A673 (cell line): ENCODE measurements at regions not wholly inside any gene's neighbourhood (a gene's known extent, or its start where the extent isn't known, plus 50 kb on each side); places are given as distances from the start of the nearest gene placed in this dataset.
"Not testable (repeated sequence)": the region's sequence is repeated elsewhere in the genome, so short reads cannot be mapped to it uniquely, and the experiment has no call there.

Experiments used
- BruUV-seq: library from RNA; stranded (reverse); fragments of 400-500 nt; replicated peaks from 2 replicates; lab custom pipeline; 2021; lab: Mats Ljungman, UMichigan
- CTCF ChIA-PET: fragments of 300-600 bp; sonication (Branson Sonifier 250); formaldehyde crosslinking; loops from one replicate; lab custom pipeline; 2022; ENCODE audit warnings: antibody characterized with exemption; lab: Charles Lee
- POLR2A ChIA-PET: fragments of 300-600 bp; sonication (Branson Sonifier 250); formaldehyde crosslinking; loops from one replicate; lab custom pipeline; 2022; ENCODE audit warnings: antibody characterized with exemption; ENCODE audit not compliant: low non-redundant PET; lab: Charles Lee
- DNase-seq: peaks from one replicate; pipeline ENCODE4 v3.0.0-alpha.2; 2015; ENCODE audit warnings: low spot score
- H3K27ac ChIP-seq: fragments of 200-600 bp; sonication (generic); 2 replicates; pipeline ENCODE4 v1.5.1; 2016; ENCODE audit warnings: mixed run types, low read depth, mild to moderate bottlenecking, mixed read lengths, antibody characterized with exemption, low read length; ENCODE audit not compliant: poor library complexity, severe bottlenecking
- H3K27me3 ChIP-seq: fragments of 200-600 bp; sonication (generic); replicated peaks from 2 replicates; pipeline ENCODE4 v1.6.1; 2017; ENCODE audit warnings: mixed run types, low read depth, mild to moderate bottlenecking, mixed read lengths, antibody characterized with exemption, low read length; ENCODE audit not compliant: insufficient read depth, poor library complexity
- H3K36me3 ChIP-seq: fragments of 200-600 bp; sonication (generic); 2 replicates; pipeline ENCODE4 v1.6.1; 2016; ENCODE audit warnings: mixed run types, mild to moderate bottlenecking, mixed read lengths, antibody characterized with exemption, low read length; ENCODE audit not compliant: insufficient read depth, poor library complexity, severe bottlenecking
- H3K4me1 ChIP-seq: fragments of 200-600 bp; sonication (generic); 2 replicates; pipeline ENCODE4 v1.6.1; 2017; ENCODE audit warnings: mixed run types, mild to moderate bottlenecking, mixed read lengths, antibody characterized with exemption, low read length; ENCODE audit not compliant: insufficient read depth, poor library complexity, severe bottlenecking
- H3K4me3 ChIP-seq: fragments of 200-600 bp; sonication (generic); 2 replicates; pipeline ENCODE4 v1.5.1; 2016; ENCODE audit warnings: low read depth, mixed run types, mild to moderate bottlenecking, mixed read lengths, low read length; ENCODE audit not compliant: poor library complexity, severe bottlenecking
- H3K9me3 ChIP-seq: fragments of 200-600 bp; sonication (generic); 2 replicates; pipeline ENCODE4 v1.6.1; 2016; ENCODE audit warnings: mixed run types, low read depth, mild to moderate bottlenecking, mixed read lengths, antibody characterized with exemption, low read length; ENCODE audit not compliant: poor library complexity, severe bottlenecking
- EZH2 ChIP-seq: fragments of 200-600 bp; sonication (generic); IDR thresholded peaks from 2 replicates; pipeline ENCODE4 v1.6.1; 2017; ENCODE audit warnings: borderline replicate concordance, low read depth, mild to moderate bottlenecking, mixed read lengths, antibody characterized with exemption, low read length; ENCODE audit not compliant: poor library complexity, severe bottlenecking
- intact Hi-C: fragments of 100-400 bp; cut with micrococcal nuclease; formaldehyde crosslinking; loops from one replicate; pipeline ENCODE4 v1.10.0; 2022; ENCODE audit not compliant: unreplicated experiment
- TF ChIP-seq, protein P1 (sequence below): fragments of 300-800, 200-600 bp; sonication (generic); conservative IDR thresholded peaks from 2 replicates; pipeline ENCODE4 v1.5.1; 2017; ENCODE audit warnings: low read depth, mild to moderate bottlenecking, antibody characterized with exemption, low read length, moderate library complexity, mixed read lengths

DNA sequence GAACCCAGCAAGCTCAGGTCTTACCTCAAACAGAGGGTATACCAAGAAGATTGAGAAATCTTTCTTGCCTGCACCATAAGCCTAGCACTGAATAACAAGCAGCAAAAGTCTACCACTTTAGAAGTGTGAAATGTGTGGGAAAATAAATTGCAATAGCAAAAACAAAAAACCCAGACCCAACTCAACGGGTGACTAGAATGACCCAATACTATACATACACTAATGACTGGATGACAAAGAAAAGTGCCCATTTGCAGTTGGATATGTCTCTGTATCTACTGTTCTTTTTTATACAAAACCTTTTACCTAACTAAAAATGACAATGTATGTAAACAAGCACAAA lies 950.6 kb downstream of the TRIB2 start:
- H3K36me3 ChIP-seq, result no peaks in the 10 kb centered on the region
- intact Hi-C loops, result no loop called here
- H3K9me3 ChIP-seq, result peaks cover 4% of the 10 kb centered on the region
- no peak for DNase-seq
- H3K27ac ChIP-seq, result no peak overlapping the region
- no TSS peak for BruUV-seq
- no peaks in the 10 kb centered on the region for H3K27me3 ChIP-seq
- TF ChIP-seq, protein P1, sequence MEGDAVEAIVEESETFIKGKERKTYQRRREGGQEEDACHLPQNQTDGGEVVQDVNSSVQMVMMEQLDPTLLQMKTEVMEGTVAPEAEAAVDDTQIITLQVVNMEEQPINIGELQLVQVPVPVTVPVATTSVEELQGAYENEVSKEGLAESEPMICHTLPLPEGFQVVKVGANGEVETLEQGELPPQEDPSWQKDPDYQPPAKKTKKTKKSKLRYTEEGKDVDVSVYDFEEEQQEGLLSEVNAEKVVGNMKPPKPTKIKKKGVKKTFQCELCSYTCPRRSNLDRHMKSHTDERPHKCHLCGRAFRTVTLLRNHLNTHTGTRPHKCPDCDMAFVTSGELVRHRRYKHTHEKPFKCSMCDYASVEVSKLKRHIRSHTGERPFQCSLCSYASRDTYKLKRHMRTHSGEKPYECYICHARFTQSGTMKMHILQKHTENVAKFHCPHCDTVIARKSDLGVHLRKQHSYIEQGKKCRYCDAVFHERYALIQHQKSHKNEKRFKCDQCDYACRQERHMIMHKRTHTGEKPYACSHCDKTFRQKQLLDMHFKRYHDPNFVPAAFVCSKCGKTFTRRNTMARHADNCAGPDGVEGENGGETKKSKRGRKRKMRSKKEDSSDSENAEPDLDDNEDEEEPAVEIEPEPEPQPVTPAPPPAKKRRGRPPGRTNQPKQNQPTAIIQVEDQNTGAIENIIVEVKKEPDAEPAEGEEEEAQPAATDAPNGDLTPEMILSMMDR, result no peak
- POLR2A ChIA-PET, result no interaction called here
- CTCF ChIA-PET, result no interaction called here
- no peak overlapping the region for H3K4me3 ChIP-seq
- H3K4me1 ChIP-seq, result no peaks in the 10 kb centered on the region

DNA sequence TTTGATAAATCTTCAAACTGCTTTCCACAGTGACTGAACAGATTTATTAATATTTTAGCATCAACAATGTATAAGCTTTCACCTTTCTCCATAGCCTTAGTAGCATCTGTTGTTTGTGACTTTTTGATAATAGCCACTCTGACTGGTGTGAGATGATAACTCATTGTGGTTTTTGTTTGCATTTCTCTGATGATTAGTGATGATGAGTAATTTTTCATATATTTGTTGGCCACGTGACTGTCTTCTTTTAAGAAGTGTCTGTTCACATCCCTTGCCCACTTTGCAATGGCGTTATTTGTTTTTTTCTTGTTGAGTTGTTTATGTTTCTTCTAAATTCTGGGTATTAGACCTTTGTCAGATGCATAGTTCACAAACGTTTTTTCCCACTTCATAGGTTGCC lies 952.9 kb downstream of the TRIB2 start:
- Histone ChIP-seq H3K4me1 (no peaks in the 10 kb centered on the region), H3K27me3 (no peaks in the 10 kb centered on the region), H3K9me3 (no peaks in the 10 kb centered on the region), H3K4me3 (no peak overlapping the region), H3K27ac (no peak overlapping the region), H3K36me3 (no peaks in the 10 kb centered on the region)
- ChIA-PET CTCF (no interaction called here), POLR2A (no interaction called here)
- TF ChIP-seq, protein P1, result no peak
- TF ChIP-seq EZH2, result no peak
- BruUV-seq, result no TSS peak
- intact Hi-C loops, result no loop called here
- DNase-seq, result no peak

DNA sequence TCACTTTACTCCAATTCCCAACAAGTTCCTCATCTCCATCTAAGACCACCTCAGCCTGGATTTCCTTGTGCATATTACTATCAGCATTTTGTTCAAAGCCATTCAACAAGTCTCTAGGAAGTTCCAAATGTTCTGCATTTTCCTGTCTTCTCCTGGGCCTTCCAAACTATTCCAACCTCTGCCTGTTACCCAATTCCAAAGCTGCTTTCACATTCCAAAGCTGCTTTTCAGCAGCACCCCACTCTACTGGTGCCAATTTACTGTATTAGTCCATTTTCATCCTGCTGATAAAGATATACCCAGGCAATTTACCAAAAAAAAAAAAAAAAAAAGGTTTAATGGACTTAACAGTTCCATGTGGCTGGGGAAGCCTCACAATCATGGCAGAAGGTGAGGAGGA lies 957.1 kb downstream of the TRIB2 start:
- intact Hi-C loops, H3K9me3 ChIP-seq: not testable (repeated sequence)

DNA sequence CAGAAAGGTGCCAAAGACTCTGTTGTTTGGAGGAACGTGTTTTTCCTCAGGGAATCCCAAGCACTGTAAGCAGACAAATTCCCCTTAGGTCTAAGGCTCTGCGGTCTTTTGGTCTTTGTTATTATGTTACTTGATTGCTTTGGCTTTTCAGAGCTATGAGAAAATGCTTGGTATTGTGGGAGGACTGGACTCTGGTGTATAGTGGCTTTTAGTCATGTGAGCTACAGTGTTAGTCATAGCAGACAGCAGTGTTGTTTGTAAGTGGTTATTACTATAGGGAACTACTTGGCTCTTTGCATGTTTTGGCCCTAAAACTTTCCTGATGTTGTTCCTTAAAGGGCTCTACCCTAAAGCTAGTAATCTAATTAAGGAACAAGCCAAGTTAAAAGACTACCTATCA lies 956.2 kb upstream of the LRATD1 start:
- ChIA-PET CTCF (no interaction called here), POLR2A (no interaction called here)
- no peaks in the 10 kb centered on the region for H3K4me1 ChIP-seq
- no TSS peak for BruUV-seq
- no peaks in the 10 kb centered on the region for H3K36me3 ChIP-seq
- H3K4me3 ChIP-seq, result no peak overlapping the region
- no peaks in the 10 kb centered on the region for H3K9me3 ChIP-seq
- intact Hi-C loops, result no loop called here
- no peaks in the 10 kb centered on the region for H3K27me3 ChIP-seq
- no peak for DNase-seq
- TF ChIP-seq, protein P1, result no peak
- no peak for TF ChIP-seq EZH2
- H3K27ac ChIP-seq, result no peak overlapping the region

More for the DNA sequence above, 957.1 kb downstream of the TRIB2 start:
- BruUV-seq, POLR2A ChIA-PET, H3K4me1 ChIP-seq, CTCF ChIA-PET, H3K27me3 ChIP-seq, H3K36me3 ChIP-seq, H3K4me3 ChIP-seq, H3K27ac ChIP-seq, DNase-seq: not testable (repeated sequence)
